ENCODE measurements at regions not wholly inside any gene's neighbourhood (a gene's known extent, or its start where the extent isn't known, plus 50 kb on each side); places are given as distances from the start of the nearest gene placed in this dataset.

- Histone ChIP-seq H3K36me3 (ENCODE audit: control insufficient read depth, insufficient read depth, low read length) (no peaks in the 10 kb centered on the region), H3K27ac (ENCODE audit: extremely low read depth, low read depth, low read length) (no peak overlapping the region), H3K4me3 (no peak overlapping the region), H3K4me2 (ENCODE audit: insufficient read depth, low read length) (no peak overlapping the region), H2AFZ (ENCODE audit: low read depth, low read length) (no peak overlapping the region), H3K79me2 (ENCODE audit: control insufficient read depth, insufficient read depth, low read length) (no peaks in the 10 kb centered on the region), H3K9ac (ENCODE audit: insufficient read depth in 1 of 2, low read depth in 2 of 2, low read length in 2 of 2) (no peak overlapping the region), H3K9me3 (replicated peaks; ENCODE audit: control insufficient read depth, insufficient read depth, low read depth, low read length) (no peaks in the 10 kb centered on the region), H4K20me1 (replicated peaks; ENCODE audit: control insufficient read depth, insufficient read depth, low read length) (no peaks in the 10 kb centered on the region), H3K27me3 (ENCODE audit: control insufficient read depth in 2 of 2, insufficient read depth in 2 of 2, low read length in 2 of 2) (no peaks in the 10 kb centered on the region), H3K4me1 (replicated peaks in 1 of 2; ENCODE audit: control insufficient read depth in 2 of 2, insufficient read depth in 2 of 2, low read length in 2 of 2) (no peaks in the 10 kb centered on the region), H3K9me1 (ENCODE audit: control insufficient read depth, insufficient read depth, low read length) (no peaks in the 10 kb centered on the region)
- intact Hi-C loops (cut with micrococcal nuclease) (no loop called here), in situ Hi-C loops (cut with MboI) (no loop called here)
- BruUV-seq (replicated peaks), result no TSS peak
- ChIA-PET CTCF (ENCODE audit: low intra/inter-chr PET ratio) (no interaction called here), POLR2A (no interaction called here)
- TF ChIP-seq REST (IDR thresholded peaks at IDR 0.05; ENCODE audit: borderline replicate concordance) (no peak), REST (CRISPR knock-in tag; IDR thresholded peaks at IDR 0.05; ENCODE audit: low read depth) (no peak), NFE2L1 (tag; IDR thresholded peaks at IDR 0.05; ENCODE audit: borderline replicate concordance, low read depth) (no peak), CCAR2 (IDR thresholded peaks at IDR 0.05; ENCODE audit: low read depth, low read length) (no peak), BACH1 (tag; IDR thresholded peaks at IDR 0.05) (no peak), POLR2AphosphoS2 (IDR thresholded peaks at IDR 0.05; ENCODE audit: low read length) (no peak)
- ATAC-seq, result no peak
- DNase-seq (ENCODE audit: extremely low read depth in 1 of 4, low spot score in 3 of 4), result no peak
- no peak for FAIRE-seq
These were observed 436.9 kb downstream of the RMST start for GRCh38 chr12:97899529-97899928.

Data from K562 (cell line).